HEK293 (cell line): ENCODE measurements at regions not wholly inside any gene's neighbourhood (a gene's known extent, or its start where the extent isn't known, plus 50 kb on each side); places are given as distances from the start of the nearest gene placed in this dataset.
A peak's percentile ranks its signal among the peaks of the same experiment; 100 is the strongest.

ENCODE experiments used
- CTCF ChIA-PET: fragments of 350-600 bp; formaldehyde crosslinking; extraction: SDS; loops from one replicate; lab custom pipeline; 2021; ENCODE audit warnings: antibody characterized with exemption; lab: Yijun Ruan, JAX
- POLR2A ChIA-PET: fragments of 300-600 bp; formaldehyde crosslinking; extraction: SDS; loops from one replicate; lab custom pipeline; 2020; ENCODE audit warnings: antibody characterized with exemption, inconsistent platforms; lab: Yijun Ruan, JAX
- H3K27ac ChIP-seq: fragments of 200-500 bp; sonication (Bioruptor generic); 2 replicates; pipeline ENCODE4 v1.5.1; 2014; ENCODE audit warnings: low read depth, low read length, control low read depth, inconsistent platforms; ENCODE audit errors: extremely low read depth
- H3K36me3 ChIP-seq, 2 experiments: fragments of 200-500 bp in 1 of 2; sonication (Bioruptor generic) in 1 of 2; 1 replicate in 1 of 2; 2 replicates in 1 of 2; pipeline ENCODE4 v1.5.1; 2014 to 2017; ENCODE audit warnings: inconsistent platforms in 2 of 2, low read length in 2 of 2; ENCODE audit not compliant: control insufficient read depth in 2 of 2, insufficient read depth in 1 of 2
- H3K4me1 ChIP-seq: fragments of 200-500 bp; sonication (Bioruptor generic); 2 replicates; pipeline ENCODE4 v1.5.1; 2014; ENCODE audit warnings: mild to moderate bottlenecking, low read length, inconsistent platforms; ENCODE audit not compliant: control insufficient read depth, insufficient read depth
- H3K4me3 ChIP-seq: 2 replicates; pipeline ENCODE4 v1.5.1; 2011; ENCODE audit warnings: low read depth, mild to moderate bottlenecking, control low read depth, low read length, moderate library complexity
- H3K9me3 ChIP-seq: fragments of 200-500 bp; sonication (Bioruptor generic); 2 replicates; pipeline ENCODE4 v1.5.1; 2014; ENCODE audit warnings: low read depth, low read length, inconsistent platforms; ENCODE audit not compliant: control insufficient read depth, insufficient read depth
- BCL11B ChIP-seq: fragments of 450-650 bp; formaldehyde crosslinking; IDR thresholded peaks from 2 replicates; pipeline ENCODE4 v1.5.1; 2016; ENCODE audit warnings: low read depth, missing biosample characterization, missing genetic modification characterization
- FEZF1 ChIP-seq: fragments of 450-650 bp; formaldehyde crosslinking; IDR thresholded peaks from 2 replicates; pipeline ENCODE4 v1.5.1; 2016; ENCODE audit warnings: missing biosample characterization, missing genetic modification characterization
- GLIS1 ChIP-seq: fragments of 450-650 bp; formaldehyde crosslinking; IDR thresholded peaks from 2 replicates; pipeline ENCODE4 v1.5.1; 2016; ENCODE audit warnings: missing biosample characterization, missing genetic modification characterization
- KLF8 ChIP-seq: fragments of 450-650 bp; formaldehyde crosslinking; IDR thresholded peaks from 2 replicates; pipeline ENCODE4 v1.5.1; 2016; ENCODE audit warnings: missing biosample characterization, missing genetic modification characterization
- OSR2 ChIP-seq: fragments of 450-650 bp; formaldehyde crosslinking; IDR thresholded peaks from 2 replicates; pipeline ENCODE4 v1.5.1; 2016; ENCODE audit warnings: missing biosample characterization, missing genetic modification characterization
- SALL2 ChIP-seq: fragments of 450-650 bp; formaldehyde crosslinking; IDR thresholded peaks from 2 replicates; pipeline ENCODE4 v1.5.0; 2017; ENCODE audit warnings: missing biosample characterization, mild to moderate bottlenecking, missing genetic modification characterization, borderline replicate concordance
- ZBTB48 ChIP-seq: fragments of 450-650 bp; formaldehyde crosslinking; IDR thresholded peaks from 2 replicates; pipeline ENCODE4 v1.5.1; 2016; ENCODE audit warnings: missing biosample characterization, missing genetic modification characterization
- ZBTB8A ChIP-seq: fragments of 450-650 bp; formaldehyde crosslinking; IDR thresholded peaks from 2 replicates; pipeline ENCODE4 v1.5.1; 2016; ENCODE audit warnings: missing biosample characterization, missing genetic modification characterization
- ZFP41 ChIP-seq: fragments of 450-650 bp; formaldehyde crosslinking; IDR thresholded peaks from 2 replicates; pipeline ENCODE4 v1.5.1; 2016; ENCODE audit warnings: missing biosample characterization, missing genetic modification characterization, borderline replicate concordance
- ZNF10 ChIP-seq: fragments of 450-650 bp; formaldehyde crosslinking; IDR thresholded peaks from 2 replicates; pipeline ENCODE4 v1.5.1; 2017; ENCODE audit warnings: missing biosample characterization, missing genetic modification characterization
- ZNF121 ChIP-seq: fragments of 450-650 bp; formaldehyde crosslinking; IDR thresholded peaks from 2 replicates; pipeline ENCODE4 v1.5.1; 2016; ENCODE audit warnings: missing biosample characterization, missing genetic modification characterization
- ZNF19 ChIP-seq: fragments of 450-650 bp; formaldehyde crosslinking; IDR thresholded peaks from 2 replicates; pipeline ENCODE4; 2016; ENCODE audit warnings: missing biosample characterization, missing genetic modification characterization, low read depth
- ZNF23 ChIP-seq: fragments of 450-650 bp; formaldehyde crosslinking; IDR thresholded peaks from 2 replicates; pipeline ENCODE4 v1.5.1; 2016; ENCODE audit warnings: missing biosample characterization, missing genetic modification characterization, borderline replicate concordance
- ZNF239 ChIP-seq: fragments of 450-650 bp; formaldehyde crosslinking; IDR thresholded peaks from 2 replicates; pipeline ENCODE4 v1.5.1; 2016; ENCODE audit warnings: missing biosample characterization, missing genetic modification characterization
- ZNF292 ChIP-seq: fragments of 450-650 bp; formaldehyde crosslinking; IDR thresholded peaks from 2 replicates; pipeline ENCODE4 v1.5.1; 2016; ENCODE audit warnings: low read depth, missing biosample characterization, missing genetic modification characterization, borderline replicate concordance
- ZNF335 ChIP-seq: fragments of 450-650 bp; formaldehyde crosslinking; conservative IDR thresholded peaks from 2 replicates; pipeline ENCODE4 v1.5.1; 2016; ENCODE audit warnings: missing biosample characterization, missing genetic modification characterization
- ZNF37A ChIP-seq: fragments of 450-650 bp; IDR thresholded peaks from 2 replicates; pipeline ENCODE4 v1.5.1; 2018; ENCODE audit warnings: missing biosample characterization, missing genetic modification characterization
- ZNF394 ChIP-seq: fragments of 450-650 bp; formaldehyde crosslinking; IDR thresholded peaks from 2 replicates; pipeline ENCODE4 v1.5.1; 2016; ENCODE audit warnings: missing biosample characterization, missing genetic modification characterization, mild to moderate bottlenecking, moderate library complexity, borderline replicate concordance
- ZNF501 ChIP-seq: fragments of 450-650 bp; formaldehyde crosslinking; IDR thresholded peaks from 2 replicates; pipeline ENCODE4 v1.5.1; 2016; ENCODE audit warnings: missing biosample characterization, missing genetic modification characterization
- ZNF549 ChIP-seq: fragments of 450-650 bp; IDR thresholded peaks from 2 replicates; pipeline ENCODE4 v1.5.1; 2018; ENCODE audit warnings: missing biosample characterization, missing genetic modification characterization, mild to moderate bottlenecking, inconsistent platforms, moderate library complexity
- ZNF585B ChIP-seq: fragments of 450-650 bp; formaldehyde crosslinking; IDR thresholded peaks from 2 replicates; pipeline ENCODE4 v1.5.1; 2016; ENCODE audit warnings: missing biosample characterization, missing genetic modification characterization
- ZNF600 ChIP-seq: fragments of 450-650 bp; formaldehyde crosslinking; IDR thresholded peaks from 2 replicates; pipeline ENCODE4 v1.5.1; 2016; ENCODE audit warnings: missing biosample characterization, missing genetic modification characterization
- ZNF623 ChIP-seq: fragments of 450-650 bp; formaldehyde crosslinking; IDR thresholded peaks from 2 replicates; pipeline ENCODE4 v1.5.1; 2016; ENCODE audit warnings: missing biosample characterization, missing genetic modification characterization
- ZNF791 ChIP-seq: fragments of 450-650 bp; formaldehyde crosslinking; IDR thresholded peaks from 2 replicates; pipeline ENCODE4 v1.5.1; 2016; ENCODE audit warnings: missing biosample characterization, missing genetic modification characterization
- ZSCAN30 ChIP-seq: fragments of 450-650 bp; IDR thresholded peaks from 2 replicates; pipeline ENCODE4 v1.5.1; 2018; ENCODE audit warnings: missing biosample characterization, mild to moderate bottlenecking, missing genetic modification characterization, moderate library complexity
- TF ChIP-seq, protein P1 (sequence below): fragments of 450-650 bp; formaldehyde crosslinking; IDR thresholded peaks from 2 replicates; pipeline ENCODE4 v1.5.1; 2017; ENCODE audit warnings: missing biosample characterization, missing genetic modification characterization
- TF ChIP-seq, protein P2 (sequence below): fragments of 450-650 bp; formaldehyde crosslinking; IDR thresholded peaks from 2 replicates; pipeline ENCODE4 v1.5.1; 2016; ENCODE audit warnings: missing biosample characterization, missing genetic modification characterization

DNA sequence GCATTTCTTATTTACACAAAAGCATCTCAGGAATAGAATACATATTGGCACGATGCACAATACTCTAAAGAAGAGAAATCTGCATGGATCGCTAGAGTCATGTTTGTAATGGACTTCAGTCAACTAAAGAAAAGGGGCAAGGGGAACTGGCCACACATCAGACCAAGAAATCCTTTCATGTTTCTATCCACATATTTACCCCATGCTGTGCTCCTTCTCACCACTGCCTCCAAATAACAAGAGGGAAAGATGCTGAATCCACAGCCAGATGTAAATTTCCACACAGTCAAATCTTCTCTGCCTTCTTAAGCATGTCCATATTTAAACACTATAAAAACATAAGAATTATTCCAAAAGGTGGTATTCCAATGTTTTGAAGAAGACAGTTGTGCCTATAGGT lies 67.6 kb downstream of the COX18 start:
- H3K9me3 ChIP-seq = no peaks in the 10 kb centered on the region
- no peak for TF ChIP-seq ZNF23 (tag by site-specific recombination)
- TF ChIP-seq ZBTB8A (tag by site-specific recombination) = no peak
- TF ChIP-seq ZNF791 (tag by site-specific recombination) = no peak
- no peak for TF ChIP-seq ZFP41
- TF ChIP-seq ZNF600 = no peak
- TF ChIP-seq ZNF585B = no peak
- no peak for TF ChIP-seq OSR2 (tag by site-specific recombination)
- TF ChIP-seq ZNF501 (tag by site-specific recombination) = no peak
- TF ChIP-seq ZNF394 (tag by site-specific recombination) = no peak
- no peaks in the 10 kb centered on the region for H3K4me1 ChIP-seq
- no peak overlapping the region for H3K4me3 ChIP-seq
- no peak overlapping the region for H3K27ac ChIP-seq
- H3K36me3 ChIP-seq = no peaks in the 10 kb centered on the region
- ChIA-PET CTCF (no interaction called here), POLR2A (no interaction called here)

DNA sequence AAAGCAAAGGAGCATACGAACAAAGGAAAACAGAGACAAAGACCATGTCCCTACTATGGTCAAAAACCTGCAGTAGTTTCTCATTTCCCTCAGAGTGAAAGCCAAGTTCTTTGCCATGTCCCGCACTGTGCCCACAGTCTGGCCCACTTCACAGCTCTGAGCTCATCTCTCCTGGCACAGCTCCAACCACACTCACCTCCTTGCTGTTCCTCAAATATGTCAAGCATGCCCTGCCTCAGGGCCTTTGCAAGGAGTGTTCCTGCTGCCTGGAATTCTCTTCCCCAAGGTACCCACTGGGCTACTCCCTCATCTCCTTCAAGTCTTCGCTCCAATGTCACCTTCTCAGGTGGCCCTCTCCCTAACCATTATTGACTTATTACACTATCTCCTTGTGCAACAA lies 72.1 kb downstream of the COX18 start:
- Histone ChIP-seq H3K36me3 (no peaks in the 10 kb centered on the region), H3K9me3 (no peaks in the 10 kb centered on the region), H3K4me3 (no peak overlapping the region), H3K27ac (no peak overlapping the region), H3K4me1 (no peaks in the 10 kb centered on the region)
- CTCF ChIA-PET = no interaction called here
- TF ChIP-seq BCL11B (tag by site-specific recombination) = no peak
- peak; percentile 30; the same call in 1 of the 2 replicates for TF ChIP-seq ZNF335 (tag by site-specific recombination)
- peak; percentile 47 for TF ChIP-seq ZNF623 (tag by site-specific recombination)
- no peak for TF ChIP-seq GLIS1 (tag by site-specific recombination)
- no peak for TF ChIP-seq ZNF239 (tag by site-specific recombination)
- POLR2A ChIA-PET = no interaction called here

- Histone ChIP-seq H3K4me1 (no peaks in the 10 kb centered on the region), H3K9me3 (no peaks in the 10 kb centered on the region), H3K4me3 (no peak overlapping the region), H3K36me3 (no peaks in the 10 kb centered on the region), H3K27ac (no peak overlapping the region)
- CTCF ChIA-PET = no interaction called here
- POLR2A ChIA-PET = no interaction called here
- TF ChIP-seq ZNF121 (tag by site-specific recombination) (no peak), SALL2 (tag by site-specific recombination) (no peak), ZNF292 (no peak), ZSCAN30 (tag by site-specific recombination) (no peak), ZNF37A (tag by site-specific recombination) (no peak), ZNF549 (tag by site-specific recombination) (no peak), ZNF10 (tag by site-specific recombination) (no peak), KLF8 (tag by site-specific recombination) (no peak), ZNF600 (no peak), ZNF19 (tag by site-specific recombination) (no peak), FEZF1 (tag by site-specific recombination) (no peak), ZBTB48 (tag by site-specific recombination) (no peak)
- TF ChIP-seq, protein P1, sequence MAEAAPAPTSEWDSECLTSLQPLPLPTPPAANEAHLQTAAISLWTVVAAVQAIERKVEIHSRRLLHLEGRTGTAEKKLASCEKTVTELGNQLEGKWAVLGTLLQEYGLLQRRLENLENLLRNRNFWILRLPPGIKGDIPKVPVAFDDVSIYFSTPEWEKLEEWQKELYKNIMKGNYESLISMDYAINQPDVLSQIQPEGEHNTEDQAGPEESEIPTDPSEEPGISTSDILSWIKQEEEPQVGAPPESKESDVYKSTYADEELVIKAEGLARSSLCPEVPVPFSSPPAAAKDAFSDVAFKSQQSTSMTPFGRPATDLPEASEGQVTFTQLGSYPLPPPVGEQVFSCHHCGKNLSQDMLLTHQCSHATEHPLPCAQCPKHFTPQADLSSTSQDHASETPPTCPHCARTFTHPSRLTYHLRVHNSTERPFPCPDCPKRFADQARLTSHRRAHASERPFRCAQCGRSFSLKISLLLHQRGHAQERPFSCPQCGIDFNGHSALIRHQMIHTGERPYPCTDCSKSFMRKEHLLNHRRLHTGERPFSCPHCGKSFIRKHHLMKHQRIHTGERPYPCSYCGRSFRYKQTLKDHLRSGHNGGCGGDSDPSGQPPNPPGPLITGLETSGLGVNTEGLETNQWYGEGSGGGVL (tag by site-specific recombination) = no peak
- TF ChIP-seq, protein P2, sequence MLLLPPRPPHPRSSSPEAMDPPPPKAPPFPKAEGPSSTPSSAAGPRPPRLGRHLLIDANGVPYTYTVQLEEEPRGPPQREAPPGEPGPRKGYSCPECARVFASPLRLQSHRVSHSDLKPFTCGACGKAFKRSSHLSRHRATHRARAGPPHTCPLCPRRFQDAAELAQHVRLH (tag by site-specific recombination) = no peak
- TF ChIP-seq, all 188 proteins: peak for 0
Observed at GRCh38 chr4:72994670-72995069, 74.8 kb downstream of the COX18 start.
